MCF 10A (cell line): ENCODE measurements at regions not wholly inside any gene's neighbourhood (a gene's known extent, or its start where the extent isn't known, plus 50 kb on each side); places are given as distances from the start of the nearest gene placed in this dataset.
"Not testable (repeated sequence)": the region's sequence is repeated elsewhere in the genome, so short reads cannot be mapped to it uniquely, and the experiment has no call there.

Experiments
- BruUV-seq: library from RNA; stranded (reverse); fragments of 400-500 nt; replicated peaks from 2 replicates; lab custom pipeline; 2021; lab: Mats Ljungman, UMichigan
- CTCF ChIA-PET: fragments of 300-600 bp; sonication (Branson Sonifier 250); formaldehyde crosslinking; extraction: SDS; loops from one replicate; lab custom pipeline; 2021; ENCODE audit warnings: antibody characterized with exemption, inconsistent platforms; lab: Yijun Ruan, JAX
- POLR2A ChIA-PET: fragments of 300-600, 350-650 bp; sonication (Branson Sonifier 250); formaldehyde crosslinking; extraction: SDS; loops from one replicate; lab custom pipeline; 2020; ENCODE audit warnings: antibody characterized with exemption, inconsistent platforms; lab: Yijun Ruan, JAX
- DNase-seq: peaks from one replicate; pipeline ENCODE4 v3.0.0-alpha.2; 2018; ENCODE audit not compliant: unreplicated experiment
- H3K27ac Mint-ChIP-seq: one replicate; pipeline ENCODE4 v1.8.0; 2022; ENCODE audit warnings: mild to moderate bottlenecking, low read depth, mixed read lengths; ENCODE audit not compliant: unreplicated experiment
- H3K27me3 Mint-ChIP-seq: one replicate; pipeline ENCODE4 v1.8.0; 2022; ENCODE audit warnings: mixed read lengths; ENCODE audit not compliant: insufficient read depth, unreplicated experiment
- H3K36me3 Mint-ChIP-seq: one replicate; pipeline ENCODE4 v1.8.0; 2022; ENCODE audit warnings: mild to moderate bottlenecking, moderate library complexity, mixed read lengths; ENCODE audit not compliant: insufficient read depth, unreplicated experiment
- H3K4me1 Mint-ChIP-seq: one replicate; pipeline ENCODE4 v1.8.0; 2022; ENCODE audit warnings: mixed read lengths; ENCODE audit not compliant: insufficient read depth, unreplicated experiment
- H3K4me3 Mint-ChIP-seq: one replicate; pipeline ENCODE4 v1.8.0; 2022; ENCODE audit warnings: mild to moderate bottlenecking, moderate library complexity, mixed read lengths; ENCODE audit not compliant: unreplicated experiment
- H3K9me3 Mint-ChIP-seq: one replicate; pipeline ENCODE4 v1.8.0; 2022; ENCODE audit warnings: mixed read lengths; ENCODE audit not compliant: unreplicated experiment
- CTCF ChIP-seq: fragments of 200-600 bp; IDR thresholded peaks from one replicate; pipeline ENCODE4 v1.8.0; 2022; ENCODE audit warnings: antibody characterized with exemption, mild to moderate bottlenecking; ENCODE audit not compliant: unreplicated experiment
- intact Hi-C: fragments of 100-400 bp; cut with micrococcal nuclease; formaldehyde crosslinking; loops from 2 replicates; pipeline ENCODE4 v1.14.1; 2022

GRCh38 chr15:35244227-35244626 is 159.1 kb upstream of the NANOGP8 start:
- ChIA-PET POLR2A (no interaction called here), CTCF (interaction anchor here (0.7 kb wide), 1 partner anchor 199 kb away, joined by 3 read pairs; no protein-coding TSS in a partner anchor)
- Mint-ChIP-seq H3K4me3 (no peak overlapping the region), H3K9me3 (no peaks in the 10 kb centered on the region), H3K36me3 (no peaks in the 10 kb centered on the region), H3K27ac (peak overlapping the region; percentile 63), H3K27me3 (no peaks in the 10 kb centered on the region), H3K4me1 (no peaks in the 10 kb centered on the region)
- TF ChIP-seq CTCF: no peak
- intact Hi-C loops: no loop called here
- DNase-seq: no peak
- BruUV-seq: no TSS peak

GRCh38 chr15:35243758-35244157 is 158.7 kb upstream of the NANOGP8 start:
- H3K27ac Mint-ChIP-seq: peak overlapping the region; percentile 63
- no peaks in the 10 kb centered on the region for H3K9me3 Mint-ChIP-seq
- no peak for DNase-seq
- intact Hi-C loops: no loop called here
- CTCF ChIA-PET: no interaction called here
- no peaks in the 10 kb centered on the region for H3K36me3 Mint-ChIP-seq
- no peak overlapping the region for H3K4me3 Mint-ChIP-seq
- no peak for TF ChIP-seq CTCF
- POLR2A ChIA-PET: no interaction called here
- H3K4me1 Mint-ChIP-seq: peaks cover 5% of the 10 kb centered on the region
- H3K27me3 Mint-ChIP-seq: no peaks in the 10 kb centered on the region
- BruUV-seq: no TSS peak

- H3K27ac Mint-ChIP-seq, BruUV-seq, H3K4me1 Mint-ChIP-seq, CTCF ChIA-PET, H3K9me3 Mint-ChIP-seq, POLR2A ChIA-PET, H3K4me3 Mint-ChIP-seq, DNase-seq, H3K36me3 Mint-ChIP-seq, intact Hi-C loops, H3K27me3 Mint-ChIP-seq: not testable (repeated sequence)
These were observed 154.6 kb upstream of the NANOGP8 start for GRCh38 chr15:35239693-35240092.

- DNase-seq, H3K36me3 Mint-ChIP-seq, H3K4me3 Mint-ChIP-seq, intact Hi-C loops, H3K9me3 Mint-ChIP-seq, H3K27me3 Mint-ChIP-seq, CTCF ChIA-PET, BruUV-seq, H3K27ac Mint-ChIP-seq, H3K4me1 Mint-ChIP-seq, POLR2A ChIA-PET: not testable (repeated sequence)
These were observed 153.4 kb upstream of the NANOGP8 start for GRCh38 chr15:35238448-35238847.

- ChIA-PET CTCF (interaction anchor here (0.6 kb wide), 1 partner anchor 216 kb away, joined by 3 read pairs; no protein-coding TSS in a partner anchor), POLR2A (no interaction called here)
- no TSS peak for BruUV-seq
- no peaks in the 10 kb centered on the region for H3K36me3 Mint-ChIP-seq
- H3K27ac Mint-ChIP-seq: no peak overlapping the region
- DNase-seq: no peak
- H3K4me1 Mint-ChIP-seq: no peaks in the 10 kb centered on the region
- H3K4me3 Mint-ChIP-seq: no peak overlapping the region
- H3K27me3 Mint-ChIP-seq: no peaks in the 10 kb centered on the region
- no peak for TF ChIP-seq CTCF
- H3K9me3 Mint-ChIP-seq: no peaks in the 10 kb centered on the region
- intact Hi-C loops: no loop called here
These were observed 144.0 kb upstream of the NANOGP8 start for GRCh38 chr15:35229085-35229484.
